ENCODE measurements at regions not wholly inside any gene's neighbourhood (a gene's known extent, or its start where the extent isn't known, plus 50 kb on each side); places are given as distances from the start of the nearest gene placed in this dataset.

DNA sequence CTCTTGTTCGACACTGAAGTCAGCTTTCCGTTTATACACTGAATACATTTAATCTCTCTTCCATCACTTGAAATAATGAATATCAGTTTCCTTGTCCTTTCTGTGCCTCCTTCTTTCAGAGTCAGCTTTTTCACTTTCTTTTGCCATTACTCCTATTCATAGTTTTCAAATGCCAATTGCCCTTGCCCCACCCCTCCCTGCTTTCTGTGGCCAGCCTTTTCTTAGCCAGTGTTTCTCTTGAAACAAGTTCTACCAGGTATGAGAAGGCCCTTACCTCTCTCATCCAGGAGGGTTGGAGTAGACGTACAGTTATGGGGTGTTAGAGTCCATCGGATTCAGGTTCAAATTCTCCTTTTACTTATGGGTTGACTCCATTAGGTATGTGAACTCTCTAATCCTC is 574.7 kb upstream of the SEMA6A start:
- WGBS: 87% methylated on average over 4 of the region's 4 CpGs
- no peak for DNase-seq (ENCODE audit: low spot score in 2 of 2)
- H3K4me3 ChIP-seq: no peak overlapping the region
- no peak overlapping the region for H3K27ac ChIP-seq
- no peaks in the 10 kb centered on the region for H3K27me3 ChIP-seq
- TF ChIP-seq POLR2A (IDR thresholded peaks at IDR 0.05) (no peak), POLR2AphosphoS5 (IDR thresholded peaks at IDR 0.05) (no peak), EP300 (IDR thresholded peaks at IDR 0.05) (no peak)
- TF ChIP-seq, protein P1, sequence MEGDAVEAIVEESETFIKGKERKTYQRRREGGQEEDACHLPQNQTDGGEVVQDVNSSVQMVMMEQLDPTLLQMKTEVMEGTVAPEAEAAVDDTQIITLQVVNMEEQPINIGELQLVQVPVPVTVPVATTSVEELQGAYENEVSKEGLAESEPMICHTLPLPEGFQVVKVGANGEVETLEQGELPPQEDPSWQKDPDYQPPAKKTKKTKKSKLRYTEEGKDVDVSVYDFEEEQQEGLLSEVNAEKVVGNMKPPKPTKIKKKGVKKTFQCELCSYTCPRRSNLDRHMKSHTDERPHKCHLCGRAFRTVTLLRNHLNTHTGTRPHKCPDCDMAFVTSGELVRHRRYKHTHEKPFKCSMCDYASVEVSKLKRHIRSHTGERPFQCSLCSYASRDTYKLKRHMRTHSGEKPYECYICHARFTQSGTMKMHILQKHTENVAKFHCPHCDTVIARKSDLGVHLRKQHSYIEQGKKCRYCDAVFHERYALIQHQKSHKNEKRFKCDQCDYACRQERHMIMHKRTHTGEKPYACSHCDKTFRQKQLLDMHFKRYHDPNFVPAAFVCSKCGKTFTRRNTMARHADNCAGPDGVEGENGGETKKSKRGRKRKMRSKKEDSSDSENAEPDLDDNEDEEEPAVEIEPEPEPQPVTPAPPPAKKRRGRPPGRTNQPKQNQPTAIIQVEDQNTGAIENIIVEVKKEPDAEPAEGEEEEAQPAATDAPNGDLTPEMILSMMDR (IDR thresholded peaks at IDR 0.05): no peak
- no peaks in the 10 kb centered on the region for H3K36me3 ChIP-seq
- H3K4me1 ChIP-seq: no peaks in the 10 kb centered on the region
- no peaks in the 10 kb centered on the region for H3K9me3 ChIP-seq

DNA sequence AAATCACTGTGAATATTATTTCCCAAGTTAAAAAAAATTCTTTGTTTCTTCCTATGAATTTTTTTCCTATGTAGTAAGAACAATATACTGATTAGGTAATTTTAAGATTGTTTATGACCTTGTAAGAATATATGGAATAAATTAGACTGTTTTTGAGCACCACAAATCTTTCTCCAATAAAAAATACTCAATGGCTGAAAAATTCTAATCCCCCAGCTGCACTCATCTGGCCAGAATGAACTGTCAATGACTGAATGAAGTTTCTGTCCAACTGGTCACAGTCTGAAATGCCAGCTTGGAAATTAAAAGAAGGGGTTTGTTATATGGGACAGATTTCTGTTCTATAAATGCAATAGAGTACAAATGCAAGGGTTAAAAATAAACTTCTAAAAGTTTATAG is 569.5 kb upstream of the SEMA6A start:
- no peak for DNase-seq (ENCODE audit: low spot score in 2 of 2)
- H3K27me3 ChIP-seq: no peaks in the 10 kb centered on the region
- no peaks in the 10 kb centered on the region for H3K4me1 ChIP-seq
- H3K36me3 ChIP-seq: no peaks in the 10 kb centered on the region
- no peak overlapping the region for H3K4me3 ChIP-seq
- no peak overlapping the region for H3K27ac ChIP-seq
- H3K9me3 ChIP-seq: no peaks in the 10 kb centered on the region
- TF ChIP-seq, protein P1 (IDR thresholded peaks at IDR 0.05): no peak
- no peak for TF ChIP-seq POLR2A (IDR thresholded peaks at IDR 0.05)
- TF ChIP-seq POLR2AphosphoS5 (IDR thresholded peaks at IDR 0.05): no peak
- TF ChIP-seq EP300 (IDR thresholded peaks at IDR 0.05): no peak

DNA sequence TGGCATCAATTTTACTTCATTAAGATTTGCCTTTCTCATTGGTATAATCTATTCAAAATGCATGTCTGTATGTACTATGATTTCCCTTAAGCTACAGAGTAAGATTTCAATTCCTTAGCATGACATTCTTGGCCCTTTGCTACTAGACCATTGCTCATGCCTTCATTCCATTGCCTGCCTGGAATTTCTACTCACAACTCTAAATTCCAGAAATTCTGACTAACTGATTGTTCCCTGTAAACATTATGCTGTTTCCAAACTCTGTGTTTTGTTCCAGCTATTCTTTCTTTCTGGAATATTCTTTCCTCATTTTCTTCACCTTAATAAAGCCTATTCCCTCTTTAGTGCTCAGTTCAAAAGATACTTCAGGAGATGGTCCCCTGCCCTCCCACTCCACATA is 568.8 kb upstream of the SEMA6A start:
- no peak for DNase-seq (ENCODE audit: low spot score in 2 of 2)
- H3K9me3 ChIP-seq: no peaks in the 10 kb centered on the region
- no peaks in the 10 kb centered on the region for H3K36me3 ChIP-seq
- no peaks in the 10 kb centered on the region for H3K4me1 ChIP-seq
- no peak overlapping the region for H3K4me3 ChIP-seq
- H3K27ac ChIP-seq: no peak overlapping the region
- no peaks in the 10 kb centered on the region for H3K27me3 ChIP-seq
- TF ChIP-seq POLR2A (IDR thresholded peaks at IDR 0.05): no peak
- no peak for TF ChIP-seq POLR2AphosphoS5 (IDR thresholded peaks at IDR 0.05)
- TF ChIP-seq, protein P1 (IDR thresholded peaks at IDR 0.05): no peak
- TF ChIP-seq EP300 (IDR thresholded peaks at IDR 0.05): no peak

DNA sequence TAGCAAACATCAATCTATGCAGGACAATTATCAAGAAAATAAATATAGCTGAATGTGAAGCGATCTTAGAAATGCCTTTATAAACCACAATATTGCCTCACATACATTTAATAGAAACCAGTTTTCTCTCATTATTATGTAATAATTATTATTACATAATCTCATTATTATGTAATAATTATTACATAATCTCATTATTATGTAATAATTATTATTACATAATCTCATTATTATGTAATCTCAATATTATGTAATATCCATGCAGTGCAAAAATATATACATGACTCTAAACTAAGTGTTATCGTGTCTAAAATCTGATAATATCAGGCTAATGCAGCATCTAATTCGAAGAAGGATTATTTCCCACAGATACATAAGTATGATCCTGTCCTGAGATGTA is 563.9 kb upstream of the SEMA6A start:
- H3K27ac ChIP-seq: no peak overlapping the region
- no peak overlapping the region for H3K4me3 ChIP-seq
- no peaks in the 10 kb centered on the region for H3K36me3 ChIP-seq
- TF ChIP-seq EP300 (IDR thresholded peaks at IDR 0.05) (no peak), POLR2AphosphoS5 (IDR thresholded peaks at IDR 0.05) (no peak), POLR2A (IDR thresholded peaks at IDR 0.05) (no peak)
- TF ChIP-seq, protein P1 (IDR thresholded peaks at IDR 0.05): no peak
- no peaks in the 10 kb centered on the region for H3K27me3 ChIP-seq
- H3K9me3 ChIP-seq: no peaks in the 10 kb centered on the region
- no peak for DNase-seq (ENCODE audit: low spot score in 2 of 2)
- no peaks in the 10 kb centered on the region for H3K4me1 ChIP-seq
- WGBS: 66% methylated on average over 3 of the region's 3 CpGs

DNA sequence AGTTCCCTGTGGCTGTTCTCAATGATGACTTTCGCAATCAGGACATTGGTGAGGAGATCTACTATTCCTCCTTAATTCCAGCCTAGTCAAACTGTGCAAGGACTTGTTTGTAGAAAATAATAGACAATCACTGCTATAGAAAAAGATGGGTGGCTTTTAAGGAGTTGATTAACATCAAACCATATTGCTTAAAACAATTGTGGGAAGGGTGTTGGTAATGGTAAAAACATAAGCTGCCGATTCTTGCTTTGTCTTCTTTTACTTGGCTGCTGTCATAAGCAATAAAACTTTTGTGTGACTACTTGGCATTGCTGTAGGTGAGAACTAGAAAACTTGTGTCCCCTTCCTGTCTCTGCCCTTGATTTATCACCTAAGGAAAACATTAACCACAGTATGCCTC is 561.2 kb upstream of the SEMA6A start:
- TF ChIP-seq POLR2A (IDR thresholded peaks at IDR 0.05) (no peak), EP300 (IDR thresholded peaks at IDR 0.05) (no peak), POLR2AphosphoS5 (IDR thresholded peaks at IDR 0.05) (no peak)
- TF ChIP-seq, protein P1 (IDR thresholded peaks at IDR 0.05): no peak
- Histone ChIP-seq H3K36me3 (no peaks in the 10 kb centered on the region), H3K4me3 (no peak overlapping the region), H3K9me3 (no peaks in the 10 kb centered on the region), H3K4me1 (peaks cover 6% of the 10 kb centered on the region), H3K27ac (no peak overlapping the region), H3K27me3 (no peaks in the 10 kb centered on the region)
- no peak for DNase-seq (ENCODE audit: low spot score in 2 of 2)
- 63% methylated on average over 2 of the region's 2 CpGs for WGBS
